ENCODE measurements at regions not wholly inside any gene's neighbourhood (a gene's known extent, or its start where the extent isn't known, plus 50 kb on each side); places are given as distances from the start of the nearest gene placed in this dataset.

- Histone ChIP-seq H3K36me3 (no peaks in the 10 kb centered on the region), H3K27ac (no peak overlapping the region), H3K27me3 (no peaks in the 10 kb centered on the region), H3K9me3 (no peaks in the 10 kb centered on the region), H3K4me1 (no peaks in the 10 kb centered on the region), H3K4me3 (no peak overlapping the region)
- no peak for DNase-seq
- intact Hi-C loops (cut with DNase I; ENCODE audit: low total_unique reads) = no loop called here
- TF ChIP-seq, protein P1, sequence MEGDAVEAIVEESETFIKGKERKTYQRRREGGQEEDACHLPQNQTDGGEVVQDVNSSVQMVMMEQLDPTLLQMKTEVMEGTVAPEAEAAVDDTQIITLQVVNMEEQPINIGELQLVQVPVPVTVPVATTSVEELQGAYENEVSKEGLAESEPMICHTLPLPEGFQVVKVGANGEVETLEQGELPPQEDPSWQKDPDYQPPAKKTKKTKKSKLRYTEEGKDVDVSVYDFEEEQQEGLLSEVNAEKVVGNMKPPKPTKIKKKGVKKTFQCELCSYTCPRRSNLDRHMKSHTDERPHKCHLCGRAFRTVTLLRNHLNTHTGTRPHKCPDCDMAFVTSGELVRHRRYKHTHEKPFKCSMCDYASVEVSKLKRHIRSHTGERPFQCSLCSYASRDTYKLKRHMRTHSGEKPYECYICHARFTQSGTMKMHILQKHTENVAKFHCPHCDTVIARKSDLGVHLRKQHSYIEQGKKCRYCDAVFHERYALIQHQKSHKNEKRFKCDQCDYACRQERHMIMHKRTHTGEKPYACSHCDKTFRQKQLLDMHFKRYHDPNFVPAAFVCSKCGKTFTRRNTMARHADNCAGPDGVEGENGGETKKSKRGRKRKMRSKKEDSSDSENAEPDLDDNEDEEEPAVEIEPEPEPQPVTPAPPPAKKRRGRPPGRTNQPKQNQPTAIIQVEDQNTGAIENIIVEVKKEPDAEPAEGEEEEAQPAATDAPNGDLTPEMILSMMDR (IDR thresholded peaks at IDR 0.05) = no peak
- TF ChIP-seq POLR2A (IDR thresholded peaks at IDR 0.05) = no peak
Measured at GRCh38 chr4:66235876-66236275, 565.6 kb upstream of the EPHA5 start.

- TF ChIP-seq POLR2A (IDR thresholded peaks at IDR 0.05) = no peak
- TF ChIP-seq, protein P1 (IDR thresholded peaks at IDR 0.05) = no peak
- Histone ChIP-seq H3K4me1 (no peaks in the 10 kb centered on the region), H3K4me3 (no peak overlapping the region), H3K36me3 (no peaks in the 10 kb centered on the region), H3K27ac (no peak overlapping the region), H3K27me3 (no peaks in the 10 kb centered on the region), H3K9me3 (no peaks in the 10 kb centered on the region)
- DNase-seq = no peak
- intact Hi-C loops (cut with DNase I; ENCODE audit: low total_unique reads) = no loop called here
Measured at GRCh38 chr4:66229885-66230284, 559.6 kb upstream of the EPHA5 start.

GRCh38 chr4:66225539-66225938, 555.2 kb upstream of the EPHA5 start:
- Histone ChIP-seq H3K4me3 (no peak overlapping the region), H3K27me3 (no peaks in the 10 kb centered on the region), H3K27ac (no peak overlapping the region), H3K36me3 (no peaks in the 10 kb centered on the region), H3K4me1 (no peaks in the 10 kb centered on the region), H3K9me3 (no peaks in the 10 kb centered on the region)
- intact Hi-C loops (cut with DNase I; ENCODE audit: low total_unique reads) = no loop called here
- no peak for DNase-seq
- TF ChIP-seq, protein P1 (IDR thresholded peaks at IDR 0.05) = no peak
- TF ChIP-seq POLR2A (IDR thresholded peaks at IDR 0.05) = no peak

- Histone ChIP-seq H3K27ac (no peak overlapping the region), H3K36me3 (no peaks in the 10 kb centered on the region), H3K4me1 (no peaks in the 10 kb centered on the region), H3K27me3 (no peaks in the 10 kb centered on the region), H3K4me3 (no peak overlapping the region), H3K9me3 (no peaks in the 10 kb centered on the region)
- DNase-seq = no peak
- TF ChIP-seq, protein P1 (IDR thresholded peaks at IDR 0.05) = no peak
- TF ChIP-seq POLR2A (IDR thresholded peaks at IDR 0.05) = no peak
- intact Hi-C loops (cut with DNase I; ENCODE audit: low total_unique reads) = no loop called here
Measured at GRCh38 chr4:66223068-66223703, 552.9 kb upstream of the EPHA5 start.

DNA sequence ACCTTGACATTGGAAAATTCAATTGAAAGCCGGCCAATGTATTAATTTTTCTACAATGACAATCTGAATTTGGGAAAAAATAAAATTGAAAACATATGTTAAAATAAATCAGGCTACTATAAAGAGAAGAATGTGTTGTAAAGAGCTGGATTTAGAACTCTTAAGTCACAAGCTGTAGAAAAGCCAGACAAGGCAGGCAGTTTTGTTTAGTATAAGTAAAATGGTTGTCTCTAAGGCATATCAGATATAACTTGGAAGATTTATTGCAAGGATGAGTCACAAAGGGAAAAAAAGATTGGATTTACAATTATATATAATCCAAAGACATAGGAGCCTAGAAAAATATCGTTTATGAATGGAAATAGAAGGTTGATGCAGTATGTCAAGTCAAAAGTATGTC, 549.1 kb upstream of the EPHA5 start:
- Histone ChIP-seq H3K4me3 (no peak overlapping the region), H3K36me3 (no peaks in the 10 kb centered on the region), H3K27me3 (no peaks in the 10 kb centered on the region), H3K27ac (no peak overlapping the region), H3K4me1 (no peaks in the 10 kb centered on the region), H3K9me3 (no peaks in the 10 kb centered on the region)
- intact Hi-C loops (cut with DNase I; ENCODE audit: low total_unique reads) = no loop called here
- no peak for TF ChIP-seq POLR2A (IDR thresholded peaks at IDR 0.05)
- TF ChIP-seq, protein P1 (IDR thresholded peaks at IDR 0.05) = no peak
- DNase-seq = no peak

Data from uterus (tissue), 3 donors.